LHCN-M2 (cell line): ENCODE measurements at regions not wholly inside any gene's neighbourhood (a gene's known extent, or its start where the extent isn't known, plus 50 kb on each side); places are given as distances from the start of the nearest gene placed in this dataset.

ENCODE experiments used
- DNase-seq: peaks from one replicate; pipeline ENCODE4 v3.0.0-alpha.2; 2012; ENCODE audit warnings: low read depth

GRCh38 chr5:125317536-125317995 is 571.1 kb upstream of the ZNF608 start:
- DNase-seq: no peak

GRCh38 chr5:125321654-125322053 is 575.2 kb upstream of the ZNF608 start:
- DNase-seq: no peak

GRCh38 chr5:125323613-125324012 is 577.2 kb upstream of the ZNF608 start:
- DNase-seq: no peak

GRCh38 chr5:125325488-125326149 is 579.2 kb upstream of the ZNF608 start:
- no peak for DNase-seq

GRCh38 chr5:125326150-125326510 is 579.7 kb upstream of the ZNF608 start:
- peak; percentile 85 for DNase-seq

GRCh38 chr5:125327676-125328075 is 581.2 kb upstream of the ZNF608 start:
- no peak for DNase-seq

- no peak for DNase-seq
These were observed 585.7 kb upstream of the ZNF608 start for GRCh38 chr5:125331987-125332598.

- no peak for DNase-seq
These were observed 587.0 kb upstream of the ZNF608 start for GRCh38 chr5:125333416-125333815.

GRCh38 chr5:125336401-125336800 is 590.0 kb upstream of the ZNF608 start:
- no peak for DNase-seq

GRCh38 chr5:125337294-125337693 is 590.9 kb upstream of the ZNF608 start:
- DNase-seq: peak; percentile 60

- peak; percentile 43 for DNase-seq
These were observed 592.2 kb upstream of the ZNF608 start for GRCh38 chr5:125338440-125339174.

GRCh38 chr5:125341436-125341835 is 595.0 kb upstream of the ZNF608 start:
- no peak for DNase-seq

GRCh38 chr5:125343015-125343414 is 596.6 kb upstream of the ZNF608 start:
- no peak for DNase-seq

GRCh38 chr5:125346316-125346715 is 599.9 kb upstream of the ZNF608 start:
- no peak for DNase-seq

- DNase-seq: peak; percentile 47
These were observed 601.8 kb upstream of the ZNF608 start for GRCh38 chr5:125348221-125348692.

- DNase-seq: peak; percentile 51
These were observed 602.7 kb upstream of the ZNF608 start for GRCh38 chr5:125348936-125349831.

GRCh38 chr5:125357660-125358059 is 611.2 kb upstream of the ZNF608 start:
- DNase-seq: no peak

- DNase-seq: no peak
These were observed 619.3 kb upstream of the ZNF608 start for GRCh38 chr5:125365747-125366146.

- DNase-seq: no peak
These were observed 621.3 kb upstream of the ZNF608 start for GRCh38 chr5:125367702-125368101.

- DNase-seq: peak; percentile 63
These were observed 624.2 kb upstream of the ZNF608 start for GRCh38 chr5:125370461-125371205.
